Stimulated activated naive CD4-positive, alpha-beta T cell treated with Interleukin-2 at 50 U/mL for 16 hours (primary cell): ENCODE measurements at regions not wholly inside any gene's neighbourhood (a gene's known extent, or its start where the extent isn't known, plus 50 kb on each side); places are given as distances from the start of the nearest gene placed in this dataset.
"Not testable (repeated sequence)": the region's sequence is repeated elsewhere in the genome, so short reads cannot be mapped to it uniquely, and the experiment has no call there.

Source experiments
- DNase-seq: peaks from one replicate; lab custom pipeline; 2025; lab: John Stamatoyannopoulos, UW

DNA sequence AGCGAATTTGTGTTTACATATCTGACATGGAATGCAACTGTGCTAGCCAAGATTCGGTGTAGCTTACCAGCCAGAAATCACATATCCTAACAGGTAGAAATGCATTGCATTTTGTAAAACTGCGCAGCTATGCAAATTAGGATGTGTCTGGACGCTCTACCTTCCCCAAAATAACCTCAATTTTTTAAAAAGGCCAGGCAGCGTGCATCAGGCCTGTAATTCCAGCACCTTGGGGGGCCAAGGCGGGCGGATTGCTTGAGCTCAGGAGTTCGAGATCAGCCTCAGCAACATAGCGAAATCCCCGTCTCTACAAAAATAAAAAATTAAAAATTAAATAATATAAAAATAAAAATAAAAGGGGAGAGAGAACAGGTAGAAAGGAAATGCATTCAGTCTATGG, 305.0 kb downstream of the TYW1 start:
- DNase-seq, result no peak

DNA sequence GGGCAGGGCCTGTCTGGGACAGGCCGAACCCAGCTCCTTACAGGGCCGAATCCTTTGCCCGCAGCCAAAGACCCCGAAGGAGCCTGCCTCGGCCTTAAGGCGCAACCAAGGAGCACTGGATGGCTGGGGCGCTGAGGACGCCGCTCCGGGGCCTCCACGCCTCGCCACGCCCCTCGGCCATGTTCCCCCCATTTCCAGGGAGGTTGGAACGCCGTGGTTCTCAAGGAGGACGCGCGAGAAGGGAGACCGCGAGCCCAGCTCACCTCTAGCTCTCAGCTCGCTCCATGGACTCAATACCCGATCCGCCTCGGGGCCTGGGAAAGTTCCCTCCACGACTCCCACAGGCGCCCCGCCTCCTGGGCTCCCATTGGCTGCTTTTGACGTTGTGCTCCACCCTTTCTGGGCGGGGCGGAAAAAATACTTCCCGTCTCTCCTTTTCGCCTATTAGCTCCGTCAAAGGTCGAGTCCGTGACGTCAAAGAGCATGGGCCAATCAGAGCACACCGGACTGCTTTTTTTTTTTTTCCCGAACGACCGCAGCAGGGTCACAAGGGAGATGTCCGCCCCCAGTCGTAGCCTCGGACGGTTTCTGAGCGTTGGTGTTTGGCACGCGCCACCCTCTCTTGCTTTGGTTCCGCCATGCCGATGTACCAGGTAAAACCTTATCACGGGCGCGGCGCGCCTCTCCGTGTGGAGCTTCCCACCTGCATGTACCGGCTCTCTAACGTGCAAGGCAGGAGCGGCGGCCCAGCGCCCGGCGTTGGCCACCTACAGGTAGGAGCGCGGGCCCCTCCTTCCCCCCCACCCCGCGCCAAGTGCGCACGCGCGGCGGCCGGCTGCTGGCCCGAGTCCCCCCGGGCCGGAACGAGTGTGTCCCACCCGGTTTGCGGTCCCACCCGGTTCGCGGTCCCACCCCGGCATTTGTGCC, 305.7 kb downstream of the TYW1 start:
- DNase-seq, result peak; percentile 97

DNA sequence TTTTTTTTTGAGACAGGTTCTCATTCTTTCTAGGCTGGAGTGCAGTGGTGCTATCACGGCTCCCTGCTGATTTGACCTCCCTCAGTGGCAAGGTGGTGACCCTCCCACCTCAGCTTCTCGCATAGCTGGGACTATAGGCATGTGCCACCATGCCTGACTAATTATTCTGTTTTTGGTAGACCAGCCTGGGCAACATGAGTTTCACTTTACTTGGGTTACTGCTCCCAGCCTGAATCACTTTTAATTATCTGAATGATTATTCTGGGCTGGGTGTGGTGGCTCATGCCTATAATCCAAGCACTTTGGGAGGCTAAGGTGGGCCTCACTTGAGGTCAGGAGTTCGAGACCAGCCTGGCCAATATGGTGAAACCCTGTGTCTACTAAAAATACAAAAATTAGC, 308.2 kb downstream of the TYW1 start:
- DNase-seq, result not testable (repeated sequence)

DNA sequence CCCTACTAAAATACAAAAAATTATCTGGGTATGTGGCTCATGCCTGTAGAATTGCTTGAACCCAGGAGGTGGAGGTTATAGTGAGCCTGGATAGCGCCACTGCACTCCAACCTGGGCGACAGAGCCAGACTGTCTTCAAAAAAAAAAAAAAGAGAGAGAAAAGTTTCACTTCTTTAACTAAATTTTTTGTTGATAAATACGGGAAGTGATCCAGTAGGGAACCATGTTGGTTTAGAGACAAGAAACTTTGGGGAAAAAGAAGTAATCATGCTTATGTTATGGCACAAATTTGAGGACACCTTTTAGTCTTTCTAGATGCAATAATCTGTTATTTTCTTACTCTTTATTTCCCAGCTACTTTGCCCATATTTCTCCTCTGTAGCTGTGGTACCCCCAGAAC, 309.7 kb downstream of the TYW1 start:
- no peak for DNase-seq

DNA sequence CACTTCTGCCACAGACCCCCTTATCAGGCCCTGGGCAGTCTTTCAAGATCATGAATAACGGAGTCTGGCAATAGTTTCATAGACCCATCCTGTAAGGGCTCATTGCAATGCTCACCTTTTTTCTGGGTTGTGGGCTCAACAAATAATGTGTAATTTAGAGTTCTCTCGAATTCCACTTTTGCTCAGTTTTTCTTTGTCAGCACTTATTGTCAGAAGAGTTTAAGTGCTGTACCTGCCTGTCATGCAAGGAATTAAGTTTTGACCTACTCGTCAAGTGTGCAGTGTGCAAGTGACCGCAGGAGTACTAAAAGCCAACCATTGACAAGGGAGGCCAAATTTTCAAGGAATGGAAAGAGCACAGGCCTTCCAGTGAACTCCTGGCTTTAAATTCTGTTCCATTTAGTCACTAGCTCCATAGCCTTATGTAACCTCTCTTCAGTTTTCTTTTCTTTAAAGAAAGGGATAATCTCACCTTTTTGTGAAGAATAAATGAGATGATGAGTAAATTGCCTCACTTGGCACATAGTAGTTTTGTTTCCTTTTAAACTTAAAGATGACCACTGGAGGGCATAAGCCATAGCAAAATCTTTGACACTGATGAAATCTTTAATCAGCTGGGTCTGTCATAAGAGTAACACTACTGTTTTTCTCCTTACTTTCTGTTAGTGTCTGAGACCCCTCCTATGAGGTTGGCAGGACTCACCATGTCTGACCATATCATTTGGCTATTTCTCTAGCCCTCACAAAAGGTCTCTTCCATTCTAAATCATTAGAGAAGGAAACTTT, 313.3 kb downstream of the TYW1 start:
- DNase-seq, result no peak

DNA sequence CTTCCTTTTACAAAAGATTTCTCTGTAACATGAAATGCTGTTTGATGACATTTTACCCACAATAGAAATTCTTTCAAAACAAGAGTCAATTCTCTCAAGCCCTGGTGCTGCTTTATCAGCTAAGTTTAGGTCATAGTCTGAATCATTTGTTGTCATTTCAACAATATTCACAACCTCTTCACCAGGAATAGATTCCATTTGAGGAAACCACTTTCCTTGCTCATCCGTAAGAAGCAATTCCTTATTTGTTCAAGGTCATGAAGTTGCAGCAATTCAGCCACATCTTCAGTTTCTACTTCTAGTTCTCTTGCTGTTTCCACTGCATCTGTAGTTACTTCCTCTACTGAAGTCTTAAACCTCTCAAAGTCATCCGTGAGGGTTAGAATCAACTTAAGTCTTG, 315.3 kb downstream of the TYW1 start:
- no peak for DNase-seq

DNA sequence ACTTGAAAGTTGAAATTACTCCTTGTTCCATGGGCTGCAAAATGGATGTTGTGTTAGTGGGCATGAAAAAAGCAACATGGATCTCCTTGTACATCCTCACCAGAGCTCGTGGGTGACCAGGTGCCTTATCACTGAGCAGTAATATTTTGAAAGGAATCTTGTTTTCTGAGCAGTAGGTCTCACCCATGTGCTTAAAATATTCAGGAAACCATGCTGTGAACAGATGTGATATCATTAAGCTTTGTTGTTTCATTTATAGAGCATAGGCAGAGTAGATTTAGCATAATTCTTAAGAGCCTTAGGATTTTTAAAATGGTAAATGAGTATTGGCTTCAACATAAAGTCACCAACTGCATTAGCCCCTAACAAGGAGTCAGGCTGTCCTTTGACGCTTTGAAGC, 316.6 kb downstream of the TYW1 start:
- no peak for DNase-seq

DNA sequence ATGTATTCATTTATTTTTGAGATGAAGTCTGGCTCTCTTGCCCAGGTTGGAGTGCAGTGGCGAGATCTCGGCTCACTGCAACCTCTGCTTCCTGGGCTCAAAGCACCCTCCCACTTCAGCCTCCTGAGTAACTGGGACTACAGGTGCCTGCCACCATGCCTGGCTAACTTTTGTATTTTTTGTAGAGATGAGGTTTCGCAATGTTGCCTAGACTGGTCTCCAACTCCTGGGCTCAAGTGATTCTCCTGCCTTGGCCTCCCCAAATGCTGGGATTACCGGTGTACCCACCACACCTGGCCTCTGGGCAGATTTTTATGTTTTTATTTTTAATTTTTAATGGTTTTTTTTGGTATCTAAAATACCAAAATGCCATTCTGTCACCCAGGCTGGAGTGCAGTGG, 320.3 kb downstream of the TYW1 start:
- DNase-seq, result not testable (repeated sequence)

DNA sequence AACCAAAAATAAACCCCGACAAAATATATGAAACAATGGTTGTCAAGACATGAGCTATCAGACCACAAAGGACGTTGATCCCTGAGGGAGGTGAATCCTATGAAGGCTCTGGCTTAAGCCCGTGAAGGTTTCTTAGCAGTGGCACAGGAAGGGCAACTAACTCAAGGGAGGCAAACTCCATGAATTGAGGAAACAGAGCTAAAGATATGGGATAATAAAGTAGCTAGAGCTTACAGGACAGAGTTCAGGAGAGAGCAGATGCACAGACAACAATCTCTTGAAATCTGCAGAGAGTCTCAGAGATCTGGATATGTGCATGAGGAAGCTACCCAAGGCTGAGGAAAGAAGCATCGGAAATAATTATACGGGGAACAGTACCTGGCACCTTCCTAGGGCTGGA, 331.6 kb downstream of the TYW1 start:
- not testable (repeated sequence) for DNase-seq

DNA sequence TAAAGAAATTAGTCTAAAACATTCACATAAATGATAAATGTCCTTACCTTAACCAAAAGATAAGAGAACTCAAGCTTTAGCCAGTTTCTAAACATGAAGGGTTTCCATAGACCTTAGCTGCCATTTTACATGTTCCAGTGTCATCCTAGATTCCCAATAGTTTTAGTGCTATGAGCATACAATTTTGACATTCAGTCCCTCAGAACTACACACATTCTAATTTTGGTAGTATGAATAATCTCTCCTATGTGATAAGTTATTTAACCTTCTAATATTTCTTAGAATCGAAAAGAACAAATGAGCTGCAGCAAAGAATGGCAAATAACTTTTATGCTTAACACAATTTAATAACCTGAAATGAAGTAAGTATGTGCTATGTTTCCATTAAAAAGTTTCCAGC, 338.5 kb downstream of the TYW1 start:
- not testable (repeated sequence) for DNase-seq

DNA sequence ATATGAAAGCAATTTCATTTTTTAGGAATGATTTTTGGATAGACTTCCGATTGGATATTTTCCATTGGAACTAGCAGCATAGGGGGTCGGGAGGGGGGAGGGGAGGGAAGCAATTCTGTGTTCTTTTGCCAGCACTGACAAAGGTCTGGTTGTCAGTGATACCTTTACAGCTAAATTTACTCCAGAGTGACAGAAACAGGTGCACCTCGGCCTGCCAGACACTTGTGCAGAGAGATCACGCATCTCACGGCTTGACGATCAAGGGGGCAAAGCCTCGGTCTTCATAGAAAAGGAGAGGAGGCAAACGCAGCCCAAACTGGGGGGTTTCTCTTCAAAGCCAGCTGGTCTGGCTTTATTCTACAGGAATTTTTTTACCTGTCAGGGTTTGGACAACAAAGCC, 339.0 kb downstream of the TYW1 start:
- not testable (repeated sequence) for DNase-seq

DNA sequence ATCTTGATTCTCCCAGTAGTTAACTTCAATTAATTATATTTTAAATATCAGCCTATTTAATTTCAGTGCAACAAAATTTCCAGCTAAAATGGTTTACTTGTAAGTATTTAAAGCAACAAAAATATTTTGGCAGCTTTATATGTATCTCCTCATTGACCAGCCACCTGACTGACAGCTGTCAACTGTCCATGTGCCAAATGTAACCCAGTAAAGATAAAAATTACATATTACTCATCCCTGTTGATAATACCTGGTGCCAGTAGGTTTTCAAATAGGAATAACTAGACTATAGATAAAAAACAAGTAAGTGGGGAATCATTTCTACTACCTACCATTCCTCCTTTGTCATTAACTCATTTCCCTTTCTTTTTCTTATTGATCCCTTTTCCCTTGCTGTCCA, 341.9 kb downstream of the TYW1 start:
- not testable (repeated sequence) for DNase-seq

DNA sequence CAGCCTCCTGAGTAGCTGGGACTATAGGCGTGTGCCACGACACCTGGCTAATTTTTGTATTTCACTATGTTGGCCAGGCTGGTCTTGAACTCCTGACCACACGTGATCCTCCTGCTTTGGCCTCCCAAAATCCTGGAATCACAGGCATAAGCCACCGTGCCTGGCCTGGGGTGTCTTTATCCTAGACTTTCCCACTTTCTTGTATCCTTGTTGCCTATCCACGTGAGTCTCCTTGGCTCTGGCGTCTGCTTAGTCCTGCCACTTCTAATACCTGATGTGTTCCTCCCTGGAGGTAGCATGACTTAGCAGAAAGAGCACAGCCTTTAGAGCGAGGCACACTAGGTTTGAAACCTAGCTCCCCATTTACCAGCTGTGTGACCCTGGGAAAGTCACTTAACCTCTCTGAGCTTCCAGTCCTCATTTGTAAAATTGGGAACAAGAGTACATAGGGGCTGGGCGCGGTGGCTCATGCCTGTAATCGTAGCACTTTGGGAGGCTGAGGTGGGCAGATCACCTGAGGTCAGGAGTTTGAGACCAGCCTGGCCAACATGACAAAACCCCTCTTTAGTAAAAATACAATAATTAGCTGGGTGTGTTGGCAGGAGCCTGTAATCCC, 344.6 kb downstream of the TYW1 start:
- DNase-seq, result no peak

DNA sequence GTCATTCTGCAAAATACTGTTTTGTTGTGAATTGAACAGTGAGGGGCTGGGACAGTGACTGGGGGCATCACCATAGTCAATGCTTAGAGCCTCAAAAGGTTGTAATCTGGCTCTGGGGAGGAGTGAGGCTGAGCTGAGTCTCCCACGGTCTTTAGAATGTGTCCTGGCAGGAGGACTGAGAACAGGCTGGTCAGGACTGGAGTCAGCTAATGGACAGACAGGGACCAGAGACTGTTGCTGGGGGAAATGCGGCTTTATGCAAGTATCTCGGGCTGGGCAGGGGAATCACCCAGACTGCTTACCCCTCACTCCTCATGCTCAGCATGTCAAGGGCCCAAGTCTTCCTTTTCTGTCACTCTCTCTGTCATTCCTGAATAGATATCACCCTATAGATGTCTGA, 346.5 kb downstream of the TYW1 start:
- no peak for DNase-seq

DNA sequence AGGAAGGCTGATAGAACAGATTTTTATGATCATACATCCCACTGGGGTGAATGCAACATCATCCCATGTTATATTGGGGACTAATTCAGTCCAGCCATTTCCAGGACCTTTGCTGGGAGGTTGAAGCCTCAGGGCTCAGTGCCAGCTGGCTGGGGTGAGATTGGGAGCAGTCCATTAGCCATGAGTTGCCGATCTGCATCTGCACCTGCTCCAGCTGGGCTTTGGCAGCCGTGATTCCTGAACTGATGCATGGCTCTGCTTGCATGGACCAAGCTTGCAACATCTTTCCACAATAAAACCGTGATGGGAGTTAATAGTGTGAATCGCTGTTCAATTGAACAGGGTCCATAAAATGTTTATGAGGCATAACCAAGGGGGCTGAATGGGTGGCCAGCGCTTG, 346.9 kb downstream of the TYW1 start:
- no peak for DNase-seq

DNA sequence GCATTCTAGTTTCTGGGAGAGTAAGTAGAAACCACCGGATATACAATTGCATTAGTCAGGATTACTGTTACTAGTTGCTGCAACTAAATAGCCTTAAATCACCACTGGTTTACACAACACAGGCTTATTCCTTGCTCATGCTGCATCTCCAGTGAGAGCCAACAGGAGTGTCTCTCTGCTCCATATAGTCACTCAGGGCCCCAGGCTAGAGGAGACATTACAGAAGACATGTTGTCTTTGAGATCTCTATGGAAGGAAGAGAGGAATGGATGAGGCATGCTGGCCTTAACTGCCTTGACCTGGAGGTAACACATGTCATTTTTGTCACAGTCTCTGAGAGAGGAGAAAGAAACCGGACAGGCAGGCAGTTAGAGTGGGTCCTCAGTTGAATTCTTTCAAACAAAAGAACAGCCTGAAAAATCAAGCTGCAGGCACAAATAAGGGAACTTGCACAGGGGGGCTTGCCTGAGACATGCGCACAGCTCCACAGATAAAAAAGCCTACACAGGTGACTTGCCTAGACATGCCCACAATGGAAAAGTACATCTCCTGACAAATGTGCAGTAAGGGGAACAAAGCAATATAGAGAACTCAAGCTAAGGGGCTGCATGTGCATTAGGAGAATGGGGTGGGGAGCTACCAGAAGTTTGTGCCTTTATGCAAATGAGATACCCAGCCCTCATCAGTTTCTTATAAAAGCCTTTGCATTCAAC, 348.0 kb downstream of the TYW1 start:
- no peak for DNase-seq

DNA sequence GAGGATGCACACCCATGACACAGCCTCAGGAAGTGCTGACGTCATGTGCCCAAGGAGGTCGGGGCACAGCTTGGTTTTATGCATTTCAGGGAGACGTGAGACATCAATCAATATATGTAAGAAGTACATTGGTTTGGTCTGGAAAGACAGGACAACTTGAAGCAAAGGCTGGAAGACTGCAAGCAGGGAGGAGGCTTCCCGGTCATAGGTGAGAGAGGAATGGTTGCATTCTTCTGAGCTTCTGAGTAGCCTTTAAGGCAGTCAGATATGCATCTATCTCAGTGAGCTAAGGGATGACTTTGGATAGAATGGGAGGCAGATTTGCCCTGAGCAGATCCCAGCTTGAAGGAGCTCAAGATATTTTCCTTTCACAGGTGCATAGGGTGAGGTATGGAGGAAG, 349.5 kb downstream of the TYW1 start:
- DNase-seq, result no peak

DNA sequence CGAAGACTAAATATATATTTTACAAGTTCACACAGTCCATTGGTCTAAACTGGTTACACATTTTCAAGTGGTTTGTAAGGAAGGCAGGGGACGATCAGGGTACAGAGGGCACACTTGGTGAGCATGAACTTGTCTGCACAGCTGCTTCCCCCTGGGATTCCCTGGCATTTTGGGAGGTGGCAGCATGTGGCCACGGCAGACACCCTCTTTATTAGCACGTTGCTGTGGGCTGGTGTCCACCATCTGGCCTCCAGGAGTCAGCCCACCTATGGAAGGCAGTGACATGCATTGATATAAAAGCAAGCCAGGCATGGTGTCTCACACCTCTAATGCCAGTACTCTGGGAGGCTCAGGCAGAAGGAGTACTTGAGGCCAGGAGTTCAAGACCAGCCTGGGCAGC, 350.2 kb downstream of the TYW1 start:
- no peak for DNase-seq

DNA sequence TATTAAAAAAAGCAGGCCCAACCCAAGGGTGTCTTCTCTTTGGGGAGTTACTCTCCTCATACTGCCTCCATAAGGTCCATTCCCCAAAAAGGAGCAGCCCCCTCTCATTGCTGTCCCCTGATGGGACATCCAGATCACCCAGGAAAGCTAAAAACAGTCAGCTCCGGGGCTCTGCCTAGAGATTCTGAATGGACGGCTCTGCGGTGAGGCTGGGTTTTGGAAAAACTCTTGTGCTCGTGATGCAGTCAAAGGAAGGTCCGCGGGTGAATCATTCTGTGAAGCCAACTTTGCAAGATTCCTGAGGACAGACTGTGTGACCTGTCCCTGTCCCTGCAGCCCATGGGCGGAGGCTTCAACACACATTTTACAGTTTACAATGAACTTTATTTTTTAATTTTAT, 351.5 kb downstream of the TYW1 start:
- no peak for DNase-seq

DNA sequence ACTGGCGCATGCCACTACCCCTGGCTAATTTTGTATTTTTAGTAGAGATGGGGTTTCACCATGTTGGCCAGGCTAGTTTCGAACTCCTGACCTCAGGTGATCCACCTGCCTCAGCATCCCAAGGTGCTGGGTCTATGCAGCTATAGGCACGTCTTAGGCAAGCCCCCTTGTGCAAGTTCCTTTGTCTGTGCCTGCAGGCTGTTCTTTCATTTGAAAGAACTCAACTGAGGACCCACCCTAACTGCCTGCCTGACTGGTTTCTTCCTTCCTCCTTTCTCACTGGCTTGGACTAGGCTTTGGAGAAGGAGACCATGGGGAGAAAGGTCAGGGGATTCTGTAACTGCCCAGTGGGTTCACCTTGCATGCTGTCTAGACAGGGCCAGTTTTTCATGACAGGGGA, 361.0 kb downstream of the TYW1 start:
- not testable (repeated sequence) for DNase-seq

DNA sequence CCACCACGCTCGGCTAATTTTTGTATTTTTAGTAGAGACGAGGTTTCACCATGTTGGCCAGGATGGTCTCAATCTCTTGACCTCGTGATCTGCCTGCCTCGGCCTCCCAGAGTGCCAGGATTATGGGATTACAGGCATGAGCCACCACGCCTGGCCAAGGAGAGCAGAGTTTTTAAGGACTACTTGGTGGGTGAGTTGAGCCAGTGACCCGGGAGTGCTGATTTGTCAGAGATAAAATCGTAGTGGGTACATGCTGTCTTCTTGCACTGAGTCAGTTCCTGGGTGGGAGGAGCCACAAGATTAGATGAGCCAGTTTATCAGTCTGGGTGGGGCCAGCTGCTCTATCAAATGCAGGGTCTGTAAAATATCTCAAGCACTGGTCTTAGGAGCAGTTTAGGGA, 361.7 kb downstream of the TYW1 start:
- DNase-seq, result not testable (repeated sequence)

DNA sequence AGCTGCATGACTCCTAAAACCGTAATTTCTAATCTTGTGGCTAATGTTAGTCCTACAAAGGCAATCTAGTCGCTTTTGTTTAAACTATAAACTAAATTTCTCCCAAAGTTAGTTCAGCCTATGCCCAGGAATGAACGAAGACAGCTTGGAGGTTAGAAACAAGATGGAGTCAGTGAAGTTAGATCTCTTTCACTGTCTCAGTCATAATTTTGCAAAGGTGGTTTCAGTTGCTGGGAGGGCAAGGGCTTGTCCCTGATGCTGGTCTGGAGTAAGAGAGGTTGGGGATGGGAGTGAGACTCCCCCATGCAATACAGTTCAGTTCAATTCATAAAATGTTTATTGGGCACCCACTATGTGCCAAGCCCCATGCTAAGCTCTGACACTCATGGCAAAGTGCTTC, 362.1 kb downstream of the TYW1 start:
- DNase-seq, result not testable (repeated sequence)
